ENCODE measurements at regions not wholly inside any gene's neighbourhood (a gene's known extent, or its start where the extent isn't known, plus 50 kb on each side); places are given as distances from the start of the nearest gene placed in this dataset.

GRCh38 chr6:71127374-71127773 is 161.2 kb upstream of the OGFRL1 start:
- no peak overlapping the region for H3K4me2 ChIP-seq (replicated peaks; ENCODE audit: extremely low read depth, low read length, poor library complexity, severe bottlenecking)
- H3K27ac ChIP-seq (ENCODE audit: low read depth in 1 of 2, low read length in 2 of 2) = no peak overlapping the region
- Mint-ChIP-seq H3K4me1 (peaks cover 1% of the 10 kb centered on the region), H3K4me3 (no peak overlapping the region), H3K27me3 (ENCODE audit: low read depth in 3 of 3) (no peaks in the 10 kb centered on the region), H3K27ac (no peak overlapping the region), H3K36me3 (no peaks in the 10 kb centered on the region), H3K9me3 (peaks cover 6 to 18% (median 13%) of the 10 kb centered on the region in 7 donors)
- no peaks in the 10 kb centered on the region for H3K27me3 ChIP-seq (ENCODE audit: control insufficient read depth in 2 of 2, insufficient read depth in 2 of 2, low read length in 2 of 2)
- H3K79me2 ChIP-seq (ENCODE audit: insufficient read depth, low read length) = no peaks in the 10 kb centered on the region
- no peak overlapping the region for H3K9ac ChIP-seq (ENCODE audit: insufficient read depth, low read length, poor library complexity, severe bottlenecking)
- H4K20me1 ChIP-seq (ENCODE audit: insufficient read depth, low read length) = no peaks in the 10 kb centered on the region
- DNase-seq = no peak
- H2AFZ ChIP-seq (ENCODE audit: insufficient read depth, low read depth, low read length, poor library complexity, severe bottlenecking) = no peak overlapping the region
- intact Hi-C loops (cut with micrococcal nuclease) = no loop called here
- no peaks in the 10 kb centered on the region for H3K36me3 ChIP-seq (replicated peaks in 1 of 2; ENCODE audit: control insufficient read depth in 1 of 2, insufficient read depth in 2 of 2, low read length in 2 of 2)
- no peak overlapping the region for H3K4me3 ChIP-seq (replicated peaks in 1 of 3; ENCODE audit: low read depth in 2 of 3, low read length in 3 of 3)
- WGBS (ENCODE audit: insufficient coverage) = 96% methylated on average over 3 of the region's 3 CpGs
- H3K9me3 ChIP-seq (replicated peaks in 1 of 2; ENCODE audit: control insufficient read depth in 1 of 2, insufficient read depth in 1 of 2, low read length in 2 of 2) = peaks cover 6 to 8% of the 10 kb centered on the region in 2 donors
- no peaks in the 10 kb centered on the region for H3K4me1 ChIP-seq (ENCODE audit: control insufficient read depth in 1 of 2, insufficient read depth in 2 of 2, low read length in 2 of 2)
- no peak for TF ChIP-seq CTCF (IDR thresholded peaks at IDR 0.05)

- Mint-ChIP-seq H3K9me3 (peaks cover 5 to 18% (median 11%) of the 10 kb centered on the region in 7 donors), H3K4me3 (no peak overlapping the region), H3K36me3 (no peaks in the 10 kb centered on the region), H3K27me3 (ENCODE audit: low read depth in 3 of 3) (no peaks in the 10 kb centered on the region), H3K27ac (no peak overlapping the region), H3K4me1 (peaks cover 1% of the 10 kb centered on the region)
- no peaks in the 10 kb centered on the region for H3K4me1 ChIP-seq (ENCODE audit: control insufficient read depth in 1 of 2, insufficient read depth in 2 of 2, low read length in 2 of 2)
- DNase-seq = no peak
- no peaks in the 10 kb centered on the region for H3K36me3 ChIP-seq (replicated peaks in 1 of 2; ENCODE audit: control insufficient read depth in 1 of 2, insufficient read depth in 2 of 2, low read length in 2 of 2)
- H3K27me3 ChIP-seq (ENCODE audit: control insufficient read depth in 2 of 2, insufficient read depth in 2 of 2, low read length in 2 of 2) = no peaks in the 10 kb centered on the region
- WGBS (ENCODE audit: insufficient coverage) = 100% methylated on average over 1 of the region's 1 CpG
- no peak overlapping the region for H3K9ac ChIP-seq (ENCODE audit: insufficient read depth, low read length, poor library complexity, severe bottlenecking)
- H2AFZ ChIP-seq (ENCODE audit: insufficient read depth, low read depth, low read length, poor library complexity, severe bottlenecking) = no peak overlapping the region
- intact Hi-C loops (cut with micrococcal nuclease) = no loop called here
- H3K79me2 ChIP-seq (ENCODE audit: insufficient read depth, low read length) = no peaks in the 10 kb centered on the region
- no peak overlapping the region for H3K27ac ChIP-seq (ENCODE audit: low read depth in 1 of 2, low read length in 2 of 2)
- no peak for TF ChIP-seq CTCF (IDR thresholded peaks at IDR 0.05)
- H4K20me1 ChIP-seq (ENCODE audit: insufficient read depth, low read length) = no peaks in the 10 kb centered on the region
- no peak overlapping the region for H3K4me3 ChIP-seq (replicated peaks in 1 of 3; ENCODE audit: low read depth in 2 of 3, low read length in 3 of 3)
- H3K9me3 ChIP-seq (replicated peaks in 1 of 2; ENCODE audit: control insufficient read depth in 1 of 2, insufficient read depth in 1 of 2, low read length in 2 of 2) = peaks cover 3 to 6% of the 10 kb centered on the region in 2 donors
- no peak overlapping the region for H3K4me2 ChIP-seq (replicated peaks; ENCODE audit: extremely low read depth, low read length, poor library complexity, severe bottlenecking)
Observed at GRCh38 chr6:71130277-71130676, 158.3 kb upstream of the OGFRL1 start.
